PC-3 (cell line): ENCODE measurements at regions not wholly inside any gene's neighbourhood (a gene's known extent, or its start where the extent isn't known, plus 50 kb on each side); places are given as distances from the start of the nearest gene placed in this dataset.

ENCODE experiments used
- ATAC-seq: fragments of 200-7000 bp; cut with Tn5 transposase; 2 replicates; pipeline ENCODE4 v1.9.1; 2020; ENCODE audit warnings: mild to moderate bottlenecking, moderate library complexity
- BruUV-seq: library from RNA; stranded (reverse); fragments of 400-500 nt; replicated peaks from 2 replicates; lab custom pipeline; 2021; lab: Mats Ljungman, UMichigan
- CTCF ChIA-PET: fragments of 300-600 bp; sonication (Branson Sonifier 250); formaldehyde crosslinking; loops from one replicate; lab custom pipeline; 2022; ENCODE audit warnings: antibody characterized with exemption; lab: Charles Lee
- POLR2A ChIA-PET: fragments of 300-600 bp; sonication (Branson Sonifier 250); formaldehyde crosslinking; loops from one replicate; lab custom pipeline; 2022; ENCODE audit warnings: antibody characterized with exemption; ENCODE audit not compliant: unreplicated experiment; lab: Charles Lee
- DNase-seq: peaks from one replicate; pipeline ENCODE4 v3.0.0-alpha.2; 2015
- H2AFZ ChIP-seq: fragments of 300-600 bp; sonication (generic); 2 replicates; pipeline ENCODE4 v1.6.0; 2016; ENCODE audit warnings: antibody characterized with exemption, low read length
- H3F3A ChIP-seq: fragments of 300-600 bp; sonication (generic); one replicate; pipeline ENCODE4 v1.6.0; 2017; ENCODE audit warnings: antibody characterized with exemption, low read length, control low read depth, mild to moderate bottlenecking; ENCODE audit not compliant: unreplicated experiment
- H3K27ac ChIP-seq: fragments of 300-600 bp; sonication (generic); 2 replicates; pipeline ENCODE4 v1.5.1; 2016; ENCODE audit warnings: mild to moderate bottlenecking, low read length
- H3K27me3 ChIP-seq: fragments of 300-600 bp; sonication (generic); 2 replicates; pipeline ENCODE4 v1.6.1; 2016; ENCODE audit warnings: low read length, mixed read lengths
- H3K36me3 ChIP-seq: fragments of 300-600 bp; sonication (generic); 2 replicates; pipeline ENCODE4 v1.6.1; 2016; ENCODE audit warnings: low read depth, mixed run types, low read length, mixed read lengths
- H3K4me1 ChIP-seq: fragments of 300-600 bp; sonication (generic); 2 replicates; pipeline ENCODE4 v1.5.1; 2016; ENCODE audit warnings: low read length; ENCODE audit not compliant: insufficient read depth
- H3K4me2 ChIP-seq: fragments of 300-600 bp; sonication (generic); 2 replicates; pipeline ENCODE4 v1.6.0; 2016; ENCODE audit warnings: low read length
- H3K4me3 ChIP-seq: fragments of 300-600 bp; sonication (generic); 2 replicates; pipeline ENCODE4 v1.5.1; 2016; ENCODE audit warnings: mild to moderate bottlenecking, low read length, mixed read lengths
- H3K79me2 ChIP-seq: fragments of 300-600 bp; sonication (generic); 2 replicates; pipeline ENCODE4 v1.6.1; 2017; ENCODE audit warnings: low read length, mixed read lengths
- H3K9ac ChIP-seq: fragments of 300-600 bp; sonication (generic); 2 replicates; pipeline ENCODE4 v1.6.0; 2016; ENCODE audit warnings: mild to moderate bottlenecking, low read length
- H3K9me2 ChIP-seq: fragments of 300-600 bp; sonication (generic); replicated peaks from 2 replicates; pipeline ENCODE4 v1.6.1; 2016; ENCODE audit warnings: mixed run types, low read length, mixed read lengths
- H3K9me3 ChIP-seq: fragments of 300-600 bp; sonication (generic); 2 replicates; pipeline ENCODE4 v1.6.1; 2016; ENCODE audit warnings: low read length, mixed read lengths
- H4K20me1 ChIP-seq: fragments of 300-600 bp; sonication (generic); 2 replicates; pipeline ENCODE4 v1.6.1; 2016; ENCODE audit warnings: low read length, mixed read lengths
- CTCF ChIP-seq: fragments of 300-600 bp; sonication (generic); conservative IDR thresholded peaks from 2 replicates; pipeline ENCODE4 v1.5.1; 2017; ENCODE audit warnings: antibody characterized with exemption, low read depth, mild to moderate bottlenecking, low read length
- EZH2 ChIP-seq: fragments of 300-600 bp; sonication (generic); IDR thresholded peaks from one replicate; pipeline ENCODE4 v1.6.1; 2017; ENCODE audit warnings: antibody characterized with exemption, mild to moderate bottlenecking, low read length; ENCODE audit not compliant: unreplicated experiment
- EZH2phosphoT487 ChIP-seq: fragments of 300-600 bp; sonication (generic); IDR thresholded peaks from 2 replicates; pipeline ENCODE4 v1.6.1; 2018; ENCODE audit warnings: mild to moderate bottlenecking, antibody characterized with exemption, low read length, borderline replicate concordance
- intact Hi-C: fragments of 100-400 bp; cut with micrococcal nuclease; formaldehyde crosslinking; loops from 2 replicates; pipeline ENCODE4 v1.9.0; 2023

DNA sequence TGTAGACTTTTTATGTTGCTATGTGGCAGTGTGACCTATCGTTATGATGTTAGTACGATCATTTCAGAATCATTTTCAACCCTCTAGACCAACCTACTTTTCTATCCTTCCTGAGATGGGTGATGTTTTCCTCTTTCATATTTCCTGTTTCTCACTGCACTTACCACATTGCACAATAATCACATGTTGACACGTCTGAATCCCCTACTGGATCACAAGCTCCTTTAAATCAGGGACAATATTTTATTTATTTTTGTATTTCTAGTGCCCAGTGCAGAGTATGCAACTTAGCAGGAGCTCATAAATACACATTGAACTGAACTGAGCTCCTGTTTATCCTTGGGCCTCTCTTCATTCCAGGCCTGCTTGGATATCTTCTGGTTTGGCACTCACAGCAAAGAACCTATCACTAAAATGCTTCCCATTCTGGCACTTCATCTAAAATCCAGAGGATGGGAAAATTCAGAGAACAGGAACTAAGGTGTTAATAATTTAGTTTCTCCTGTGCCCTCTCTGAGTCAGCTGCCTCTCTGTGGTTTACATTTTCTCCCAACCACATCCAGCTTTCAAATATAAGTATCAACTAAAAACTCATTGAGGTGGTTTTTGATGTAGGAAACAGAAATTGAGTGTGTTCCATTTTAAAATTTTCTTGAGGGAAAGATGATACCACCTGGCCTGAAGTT is 69.4 kb upstream of the DYRK2 start:
- intact Hi-C loops = no loop called here
- Histone ChIP-seq H3K9me3 (no peaks in the 10 kb centered on the region), H3K36me3 (no peaks in the 10 kb centered on the region), H3K27ac (no peak overlapping the region), H3F3A (no peaks in the 10 kb centered on the region), H3K4me1 (no peaks in the 10 kb centered on the region), H4K20me1 (no peaks in the 10 kb centered on the region), H3K9me2 (no peaks in the 10 kb centered on the region), H3K79me2 (no peaks in the 10 kb centered on the region), H3K4me2 (no peak overlapping the region), H3K27me3 (no peaks in the 10 kb centered on the region), H3K9ac (no peak overlapping the region), H3K4me3 (no peak overlapping the region), H2AFZ (no peak overlapping the region)
- DNase-seq (no peak), ATAC-seq (no peak)
- TF ChIP-seq EZH2phosphoT487 = no peak
- no peak for TF ChIP-seq CTCF
- no peak for TF ChIP-seq EZH2
- BruUV-seq = no TSS peak
- CTCF ChIA-PET = no interaction called here
- POLR2A ChIA-PET = no interaction called here

- no peak overlapping the region for H2AFZ ChIP-seq
- TF ChIP-seq CTCF (no peak), EZH2phosphoT487 (no peak), EZH2 (no peak)
- H3F3A ChIP-seq = no peaks in the 10 kb centered on the region
- no peaks in the 10 kb centered on the region for H4K20me1 ChIP-seq
- no peaks in the 10 kb centered on the region for H3K27me3 ChIP-seq
- ATAC-seq = no peak
- intact Hi-C loops = no loop called here
- ChIA-PET POLR2A (no interaction called here), CTCF (no interaction called here)
- no peaks in the 10 kb centered on the region for H3K9me2 ChIP-seq
- H3K4me2 ChIP-seq = no peak overlapping the region
- no peaks in the 10 kb centered on the region for H3K79me2 ChIP-seq
- H3K27ac ChIP-seq = no peak overlapping the region
- no peaks in the 10 kb centered on the region for H3K4me1 ChIP-seq
- H3K36me3 ChIP-seq = no peaks in the 10 kb centered on the region
- no peak overlapping the region for H3K9ac ChIP-seq
- DNase-seq = no peak
- no peak overlapping the region for H3K4me3 ChIP-seq
- no TSS peak for BruUV-seq
- H3K9me3 ChIP-seq = no peaks in the 10 kb centered on the region
Observed at GRCh38 chr12:67579662-67580003, 68.9 kb upstream of the DYRK2 start.

DNA sequence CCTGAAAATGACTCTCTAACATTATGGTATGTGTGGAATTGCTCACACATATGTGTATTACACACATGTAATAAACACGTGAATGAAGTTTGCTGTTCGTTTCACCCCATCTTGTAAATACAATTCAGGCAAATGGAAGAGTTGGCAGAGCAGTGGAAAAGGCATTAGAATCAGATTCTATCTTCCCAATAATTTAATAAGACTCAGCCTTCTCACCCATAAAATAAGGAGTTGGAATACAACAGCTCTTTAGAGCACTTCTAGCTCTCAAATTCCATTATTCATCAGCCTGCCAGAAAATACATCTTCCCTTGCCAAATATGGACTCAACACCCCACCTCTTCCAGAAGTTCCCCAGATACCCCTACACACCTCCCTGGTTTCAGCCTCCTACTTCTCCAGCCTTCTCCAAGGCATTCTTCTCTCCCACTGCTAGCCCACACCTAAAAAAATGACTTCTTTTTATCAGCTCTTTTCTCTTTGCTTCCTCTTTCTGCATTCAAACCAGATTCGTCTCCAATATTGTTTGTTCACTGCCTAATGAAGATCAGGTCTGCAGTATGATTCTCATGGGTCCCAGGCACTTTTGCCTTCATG is 66.2 kb upstream of the DYRK2 start:
- no peak overlapping the region for H3K4me2 ChIP-seq
- H3K9ac ChIP-seq = no peak overlapping the region
- ATAC-seq = no peak
- TF ChIP-seq EZH2phosphoT487 (no peak), EZH2 (no peak), CTCF (no peak)
- H3F3A ChIP-seq = no peaks in the 10 kb centered on the region
- intact Hi-C loops = no loop called here
- no peaks in the 10 kb centered on the region for H3K4me1 ChIP-seq
- no peak overlapping the region for H2AFZ ChIP-seq
- H4K20me1 ChIP-seq = no peaks in the 10 kb centered on the region
- H3K27ac ChIP-seq = no peak overlapping the region
- H3K9me2 ChIP-seq = no peaks in the 10 kb centered on the region
- CTCF ChIA-PET = interaction anchor here (0.6 kb wide), 1 partner anchor 386 kb away, joined by 3 read pairs; no protein-coding TSS in a partner anchor
- no peaks in the 10 kb centered on the region for H3K79me2 ChIP-seq
- no peak for DNase-seq
- H3K9me3 ChIP-seq = no peaks in the 10 kb centered on the region
- H3K4me3 ChIP-seq = no peak overlapping the region
- no peaks in the 10 kb centered on the region for H3K27me3 ChIP-seq
- H3K36me3 ChIP-seq = no peaks in the 10 kb centered on the region
- BruUV-seq = no TSS peak
- POLR2A ChIA-PET = no interaction called here
